ENCODE measurements at regions not wholly inside any gene's neighbourhood (a gene's known extent, or its start where the extent isn't known, plus 50 kb on each side); places are given as distances from the start of the nearest gene placed in this dataset.

DNA sequence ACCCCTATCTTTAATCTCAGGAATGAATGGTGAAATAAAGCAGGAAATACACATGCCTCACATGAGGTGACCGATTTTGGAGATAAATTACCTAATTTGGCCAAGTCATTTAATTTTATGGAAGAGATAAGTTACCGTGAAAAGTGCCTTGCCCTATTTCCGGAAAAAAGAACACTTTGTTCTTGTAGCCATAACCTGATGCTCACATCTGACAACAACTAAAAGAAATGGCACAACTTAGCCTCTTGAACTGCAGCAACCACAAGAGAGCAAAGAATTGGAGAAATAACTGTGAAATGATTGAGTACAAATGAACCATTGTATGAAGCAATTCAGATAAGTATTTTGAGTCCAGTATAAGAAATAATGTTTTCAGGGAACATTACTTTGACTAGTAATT, 628.1 kb upstream of the TYRP1 start:
- DNase-seq = no peak
- Mint-ChIP-seq H3K27ac (no peak overlapping the region), H3K27me3 (no peaks in the 10 kb centered on the region), H3K4me1 (no peaks in the 10 kb centered on the region), H3K4me3 (no peak overlapping the region), H3K36me3 (no peaks in the 10 kb centered on the region), H3K9me3 (peaks cover 4 to 32% (median 17%) of the 10 kb centered on the region in 3 donors)
- no peak overlapping the region for H3K4me3 ChIP-seq (ENCODE audit: control insufficient read depth in 1 of 2, extremely low read depth in 1 of 2, low read length in 1 of 2)
- H3K27me3 ChIP-seq (replicated peaks in 1 of 2; ENCODE audit: control insufficient read depth in 2 of 2, extremely low read depth in 1 of 2, insufficient read depth in 2 of 2, low read length in 1 of 2) = no peaks in the 10 kb centered on the region
- no peaks in the 10 kb centered on the region for H3K36me3 ChIP-seq (ENCODE audit: control insufficient read depth in 2 of 2, extremely low read depth in 1 of 2, insufficient read depth in 1 of 2, low read length in 1 of 2)
- no peaks in the 10 kb centered on the region for H3K4me1 ChIP-seq (ENCODE audit: control insufficient read depth in 1 of 2, extremely low read depth in 1 of 2, insufficient read depth in 2 of 2, low read length in 2 of 2)
- no peak for ATAC-seq (replicated peaks in 1 of 4)
- no peaks in the 10 kb centered on the region for H3K9me3 ChIP-seq
- ChIA-PET POLR2A (no interaction called here), CTCF (no interaction called here)
- no peak overlapping the region for H3K27ac ChIP-seq (ENCODE audit: low read length)
- no CpG with 5 or more reads among the region's 3 CpGs for WGBS (ENCODE audit: insufficient coverage)

DNA sequence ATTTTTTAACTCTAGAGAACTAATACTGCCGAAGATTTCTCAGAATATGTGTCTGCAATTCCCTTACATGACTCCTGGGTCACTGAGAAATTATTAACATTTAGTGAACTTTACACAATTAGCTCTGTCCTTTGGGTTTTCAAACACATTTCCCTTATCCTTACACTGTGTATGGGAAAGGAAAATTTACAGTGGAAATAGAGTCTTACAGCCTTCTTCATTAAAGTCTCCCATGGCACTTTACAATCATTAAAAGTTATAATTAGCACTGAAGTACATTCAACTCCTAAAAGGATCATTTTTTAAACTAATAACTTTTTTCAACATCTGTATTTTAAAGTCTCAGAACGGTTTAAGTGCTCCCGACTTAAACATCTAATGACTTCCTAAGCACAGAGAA, 627.5 kb upstream of the TYRP1 start:
- H3K4me1 Mint-ChIP-seq = no peaks in the 10 kb centered on the region
- no peaks in the 10 kb centered on the region for H3K36me3 Mint-ChIP-seq
- H3K9me3 Mint-ChIP-seq = peaks cover 0 to 32% (median 17%) of the 10 kb centered on the region in 3 donors
- H3K27ac ChIP-seq (ENCODE audit: low read length) = no peak overlapping the region
- H3K27me3 Mint-ChIP-seq = no peaks in the 10 kb centered on the region
- H3K36me3 ChIP-seq (ENCODE audit: control insufficient read depth in 2 of 2, extremely low read depth in 1 of 2, insufficient read depth in 1 of 2, low read length in 1 of 2) = no peaks in the 10 kb centered on the region
- no peaks in the 10 kb centered on the region for H3K9me3 ChIP-seq
- H3K27me3 ChIP-seq (replicated peaks in 1 of 2; ENCODE audit: control insufficient read depth in 2 of 2, extremely low read depth in 1 of 2, insufficient read depth in 2 of 2, low read length in 1 of 2) = no peaks in the 10 kb centered on the region
- H3K4me3 ChIP-seq (ENCODE audit: control insufficient read depth in 1 of 2, extremely low read depth in 1 of 2, low read length in 1 of 2) = no peak overlapping the region
- no peak overlapping the region for H3K27ac Mint-ChIP-seq
- ATAC-seq (replicated peaks in 1 of 4) (no peak), DNase-seq (no peak)
- POLR2A ChIA-PET = no interaction called here
- no peak overlapping the region for H3K4me3 Mint-ChIP-seq
- no peaks in the 10 kb centered on the region for H3K4me1 ChIP-seq (ENCODE audit: control insufficient read depth in 1 of 2, extremely low read depth in 1 of 2, insufficient read depth in 2 of 2, low read length in 2 of 2)
- CTCF ChIA-PET = no interaction called here
- no CpG with 5 or more reads among the region's 3 CpGs for WGBS (ENCODE audit: insufficient coverage)

DNA sequence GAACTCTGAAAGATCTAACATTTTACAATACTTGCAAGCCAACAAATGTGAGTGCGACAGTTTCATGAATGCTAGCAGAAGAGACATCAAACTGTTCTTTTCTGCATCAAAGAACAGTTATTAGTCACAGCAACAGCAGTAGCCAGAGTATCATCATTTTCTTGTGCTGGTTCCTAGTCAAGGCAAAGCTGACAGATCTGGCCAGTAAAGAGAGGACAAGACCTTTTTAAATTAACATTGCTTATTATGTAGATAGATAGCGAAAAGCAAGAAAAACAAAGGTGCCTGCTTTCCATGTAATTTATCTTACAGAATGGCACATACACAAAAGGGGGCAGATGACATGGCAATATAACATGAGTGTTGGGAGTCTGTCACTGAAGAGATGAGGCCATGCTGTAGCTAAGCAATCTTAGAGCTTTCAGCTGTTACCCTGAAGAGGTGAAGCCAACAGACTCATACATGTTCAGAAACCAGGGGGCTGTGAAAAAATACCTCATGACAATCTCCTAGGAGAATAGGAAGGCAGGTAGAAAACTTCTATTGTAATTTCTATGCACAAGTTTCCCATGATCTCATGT, 626.6 kb upstream of the TYRP1 start:
- H3K4me3 ChIP-seq (ENCODE audit: control insufficient read depth in 1 of 2, extremely low read depth in 1 of 2, low read length in 1 of 2) = no peak overlapping the region
- WGBS (ENCODE audit: insufficient coverage) = 100% methylated on average over 1 of the region's 2 CpGs
- DNase-seq = no peak
- Mint-ChIP-seq H3K9me3 (peaks cover 0 to 30% (median 13%) of the 10 kb centered on the region in 3 donors), H3K27ac (no peak overlapping the region), H3K4me3 (no peak overlapping the region), H3K27me3 (no peaks in the 10 kb centered on the region), H3K36me3 (no peaks in the 10 kb centered on the region), H3K4me1 (no peaks in the 10 kb centered on the region)
- ChIA-PET CTCF (no interaction called here), POLR2A (no interaction called here)
- no peak overlapping the region for H3K27ac ChIP-seq (ENCODE audit: low read length)
- H3K36me3 ChIP-seq (ENCODE audit: control insufficient read depth in 2 of 2, extremely low read depth in 1 of 2, insufficient read depth in 1 of 2, low read length in 1 of 2) = no peaks in the 10 kb centered on the region
- ATAC-seq (replicated peaks in 1 of 4) = no peak
- no peaks in the 10 kb centered on the region for H3K4me1 ChIP-seq (ENCODE audit: control insufficient read depth in 1 of 2, extremely low read depth in 1 of 2, insufficient read depth in 2 of 2, low read length in 2 of 2)
- no peaks in the 10 kb centered on the region for H3K27me3 ChIP-seq (replicated peaks in 1 of 2; ENCODE audit: control insufficient read depth in 2 of 2, extremely low read depth in 1 of 2, insufficient read depth in 2 of 2, low read length in 1 of 2)
- no peaks in the 10 kb centered on the region for H3K9me3 ChIP-seq

DNA sequence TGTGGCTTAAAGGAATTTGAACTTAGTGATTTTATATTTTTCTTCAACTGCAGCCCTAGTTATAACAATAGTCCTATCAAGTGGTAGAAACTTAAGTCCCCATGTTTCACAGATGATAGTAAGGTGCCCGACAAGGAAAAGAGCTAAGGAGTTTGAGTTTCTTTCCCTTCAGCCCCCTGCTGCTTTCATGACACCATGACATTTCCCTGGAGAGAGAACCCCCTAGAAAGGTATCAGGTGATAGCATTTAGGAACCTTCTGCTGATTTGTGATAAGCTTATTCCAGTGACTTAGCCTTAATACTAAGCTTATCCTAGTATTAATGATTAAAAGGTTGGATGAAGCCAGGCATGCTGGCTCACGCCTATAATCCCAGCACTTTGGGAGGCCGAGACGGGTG, 623.8 kb upstream of the TYRP1 start:
- Histone ChIP-seq H3K27me3 (replicated peaks in 1 of 2; ENCODE audit: control insufficient read depth in 2 of 2, extremely low read depth in 1 of 2, insufficient read depth in 2 of 2, low read length in 1 of 2) (no peaks in the 10 kb centered on the region), H3K4me1 (ENCODE audit: control insufficient read depth in 1 of 2, extremely low read depth in 1 of 2, insufficient read depth in 2 of 2, low read length in 2 of 2) (no peaks in the 10 kb centered on the region), H3K36me3 (ENCODE audit: control insufficient read depth in 2 of 2, extremely low read depth in 1 of 2, insufficient read depth in 1 of 2, low read length in 1 of 2) (no peaks in the 10 kb centered on the region), H3K9me3 (no peaks in the 10 kb centered on the region), H3K27ac (ENCODE audit: low read length) (no peak overlapping the region), H3K4me3 (ENCODE audit: control insufficient read depth in 1 of 2, extremely low read depth in 1 of 2, low read length in 1 of 2) (no peak overlapping the region)
- Mint-ChIP-seq H3K4me3 (no peak overlapping the region), H3K27me3 (no peaks in the 10 kb centered on the region), H3K9me3 (peaks cover 4 to 34% (median 19%) of the 10 kb centered on the region in 3 donors), H3K4me1 (no peaks in the 10 kb centered on the region), H3K36me3 (no peaks in the 10 kb centered on the region), H3K27ac (no peak overlapping the region)
- DNase-seq (no peak), ATAC-seq (replicated peaks in 1 of 4) (no peak)
- CTCF ChIA-PET = no interaction called here
- 92% methylated on average over 2 of the region's 4 CpGs for WGBS (ENCODE audit: insufficient coverage)
- POLR2A ChIA-PET = no interaction called here

DNA sequence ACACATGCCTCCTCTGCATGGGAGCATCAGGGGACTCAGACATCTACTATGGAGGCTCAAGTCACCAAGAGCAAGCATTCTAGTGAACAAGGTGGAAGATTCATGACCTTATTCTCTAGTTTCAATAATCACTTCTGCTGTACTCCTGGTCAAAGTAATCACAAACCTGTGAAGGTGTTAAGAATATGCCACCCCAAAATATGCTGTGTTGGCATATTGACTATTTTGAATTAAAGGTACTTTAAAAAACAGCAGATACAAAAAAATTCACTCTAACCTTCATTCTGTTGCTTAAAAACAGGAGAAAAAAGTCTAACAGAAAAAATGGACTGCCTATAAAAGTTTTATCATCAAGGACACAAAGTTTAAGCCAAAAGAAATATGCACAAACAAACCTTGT, 607.8 kb upstream of the TYRP1 start:
- ChIA-PET POLR2A (no interaction called here), CTCF (no interaction called here)
- Histone ChIP-seq H3K36me3 (ENCODE audit: control insufficient read depth in 2 of 2, extremely low read depth in 1 of 2, insufficient read depth in 1 of 2, low read length in 1 of 2) (no peaks in the 10 kb centered on the region), H3K4me1 (ENCODE audit: control insufficient read depth in 1 of 2, extremely low read depth in 1 of 2, insufficient read depth in 2 of 2, low read length in 2 of 2) (no peaks in the 10 kb centered on the region), H3K27me3 (replicated peaks in 1 of 2; ENCODE audit: control insufficient read depth in 2 of 2, extremely low read depth in 1 of 2, insufficient read depth in 2 of 2, low read length in 1 of 2) (no peaks in the 10 kb centered on the region), H3K9me3 (no peaks in the 10 kb centered on the region), H3K27ac (ENCODE audit: low read length) (no peak overlapping the region), H3K4me3 (ENCODE audit: control insufficient read depth in 1 of 2, extremely low read depth in 1 of 2, low read length in 1 of 2) (no peak overlapping the region)
- no peaks in the 10 kb centered on the region for H3K36me3 Mint-ChIP-seq
- DNase-seq (no peak), ATAC-seq (replicated peaks in 1 of 4) (no peak)
- H3K9me3 Mint-ChIP-seq = peaks cover 19 to 49% (median 47%) of the 10 kb centered on the region in 3 donors
- no peaks in the 10 kb centered on the region for H3K27me3 Mint-ChIP-seq
- no peak overlapping the region for H3K4me3 Mint-ChIP-seq
- no peak overlapping the region for H3K27ac Mint-ChIP-seq
- no peaks in the 10 kb centered on the region for H3K4me1 Mint-ChIP-seq

DNA sequence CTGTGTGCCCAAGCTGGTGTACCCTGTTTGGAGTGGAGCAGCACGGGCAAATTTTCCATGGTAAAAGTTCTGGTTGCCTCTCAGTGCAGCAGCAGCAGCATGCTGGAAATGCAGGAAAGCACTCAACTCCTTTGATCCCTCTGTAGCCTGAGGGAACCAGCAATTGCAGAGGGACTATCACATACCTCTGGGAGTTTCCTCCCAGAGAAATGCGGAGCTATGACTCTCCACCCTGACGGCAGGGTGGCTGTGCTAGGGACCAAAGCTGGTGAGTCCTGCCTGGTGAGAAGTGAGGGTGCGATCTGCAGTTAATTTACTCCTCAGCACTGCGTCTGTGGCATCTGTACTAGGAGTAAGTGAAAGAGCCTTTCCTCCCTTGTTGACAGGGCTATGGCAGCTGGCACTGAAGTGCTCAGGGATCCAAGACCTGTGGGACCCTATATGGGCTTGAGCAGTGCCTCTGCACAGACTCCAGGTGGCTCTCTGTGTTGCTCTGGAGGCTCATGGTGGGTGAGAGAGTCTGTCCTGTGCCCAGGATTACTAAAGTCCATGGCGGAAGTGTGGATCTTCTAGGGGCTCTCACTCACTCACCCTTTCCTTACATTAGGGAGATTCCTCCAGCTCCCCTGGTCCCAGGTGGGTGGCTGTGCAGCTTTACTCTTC, 601.2 kb upstream of the TYRP1 start:
- ATAC-seq (replicated peaks in 1 of 4) (no peak), DNase-seq (no peak)
- Mint-ChIP-seq H3K4me1 (no peaks in the 10 kb centered on the region), H3K9me3 (peaks cover 23 to 60% (median 31%) of the 10 kb centered on the region in 3 donors), H3K27ac (no peak overlapping the region), H3K4me3 (no peak overlapping the region), H3K27me3 (no peaks in the 10 kb centered on the region), H3K36me3 (no peaks in the 10 kb centered on the region)
- ChIA-PET CTCF (no interaction called here), POLR2A (no interaction called here)
- Histone ChIP-seq H3K9me3 (no peaks in the 10 kb centered on the region), H3K4me1 (ENCODE audit: control insufficient read depth in 1 of 2, extremely low read depth in 1 of 2, insufficient read depth in 2 of 2, low read length in 2 of 2) (no peaks in the 10 kb centered on the region), H3K36me3 (ENCODE audit: control insufficient read depth in 2 of 2, extremely low read depth in 1 of 2, insufficient read depth in 1 of 2, low read length in 1 of 2) (no peaks in the 10 kb centered on the region), H3K27ac (ENCODE audit: low read length) (no peak overlapping the region), H3K27me3 (replicated peaks in 1 of 2; ENCODE audit: control insufficient read depth in 2 of 2, extremely low read depth in 1 of 2, insufficient read depth in 2 of 2, low read length in 1 of 2) (no peaks in the 10 kb centered on the region), H3K4me3 (ENCODE audit: control insufficient read depth in 1 of 2, extremely low read depth in 1 of 2, low read length in 1 of 2) (no peak overlapping the region)
- 73% methylated on average over 1 of the region's 6 CpGs for WGBS (ENCODE audit: insufficient coverage)

DNA sequence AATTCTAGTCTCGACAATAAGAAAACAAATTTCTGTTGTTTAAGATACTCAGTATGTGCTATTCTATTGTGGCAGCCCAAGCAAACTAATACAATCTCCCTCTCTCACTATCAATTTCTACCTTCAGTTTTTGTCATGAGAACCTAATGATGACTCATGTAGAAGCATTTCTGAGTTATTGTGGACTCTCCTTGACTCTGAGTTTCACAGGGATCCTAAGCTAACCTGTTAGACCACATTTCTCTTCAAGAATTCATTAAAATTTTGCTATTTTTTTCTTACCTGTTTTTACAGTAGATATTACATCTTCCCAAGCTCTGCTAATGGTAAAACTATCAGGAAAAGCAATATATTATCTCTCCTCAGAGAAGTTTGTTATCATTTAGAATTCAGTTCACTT, 599.1 kb upstream of the TYRP1 start:
- DNase-seq = no peak
- H3K4me3 ChIP-seq (ENCODE audit: control insufficient read depth in 1 of 2, extremely low read depth in 1 of 2, low read length in 1 of 2) = no peak overlapping the region
- H3K27me3 ChIP-seq (replicated peaks in 1 of 2; ENCODE audit: control insufficient read depth in 2 of 2, extremely low read depth in 1 of 2, insufficient read depth in 2 of 2, low read length in 1 of 2) = no peaks in the 10 kb centered on the region
- Mint-ChIP-seq H3K4me1 (no peaks in the 10 kb centered on the region), H3K27me3 (no peaks in the 10 kb centered on the region), H3K4me3 (no peak overlapping the region), H3K27ac (no peak overlapping the region), H3K36me3 (no peaks in the 10 kb centered on the region), H3K9me3 (peaks cover 15 to 48% (median 25%) of the 10 kb centered on the region in 3 donors)
- CTCF ChIA-PET = no interaction called here
- no peak for ATAC-seq (replicated peaks in 1 of 4)
- no peaks in the 10 kb centered on the region for H3K36me3 ChIP-seq (ENCODE audit: control insufficient read depth in 2 of 2, extremely low read depth in 1 of 2, insufficient read depth in 1 of 2, low read length in 1 of 2)
- POLR2A ChIA-PET = no interaction called here
- no CpG with 5 or more reads among the region's 1 CpG for WGBS (ENCODE audit: insufficient coverage)
- no peaks in the 10 kb centered on the region for H3K9me3 ChIP-seq
- H3K27ac ChIP-seq (ENCODE audit: low read length) = no peak overlapping the region
- H3K4me1 ChIP-seq (ENCODE audit: control insufficient read depth in 1 of 2, extremely low read depth in 1 of 2, insufficient read depth in 2 of 2, low read length in 2 of 2) = no peaks in the 10 kb centered on the region

Measured in T-cell (primary cell).